Panc1 (cell line): ENCODE measurements at regions not wholly inside any gene's neighbourhood (a gene's known extent, or its start where the extent isn't known, plus 50 kb on each side); places are given as distances from the start of the nearest gene placed in this dataset.

Experiments
- ATAC-seq: fragments of 200-7000 bp; cut with Tn5 transposase; 2 replicates; pipeline ENCODE4 v1.9.1; 2020; ENCODE audit warnings: mild to moderate bottlenecking, moderate library complexity
- BruUV-seq: library from RNA; stranded (reverse); fragments of 400-500 nt; replicated peaks from 2 replicates; lab custom pipeline; 2021; lab: Mats Ljungman, UMichigan
- CTCF ChIA-PET: fragments of 300-600 bp; sonication (Branson Sonifier 250); formaldehyde crosslinking; loops from one replicate; lab custom pipeline; 2022; ENCODE audit warnings: antibody characterized with exemption; lab: Charles Lee
- POLR2A ChIA-PET: fragments of 300-600 bp; sonication (Branson Sonifier 250); formaldehyde crosslinking; loops from one replicate; lab custom pipeline; 2022; ENCODE audit warnings: antibody characterized with exemption; lab: Charles Lee
- DNase-seq: peaks from one replicate; pipeline ENCODE4 v3.0.0-alpha.2; 2010; ENCODE audit warnings: low read depth, low spot score
- H3K27ac ChIP-seq: 2 replicates; pipeline ENCODE4 v1.5.1; 2011; ENCODE audit warnings: mild to moderate bottlenecking, low read length, inconsistent platforms
- H3K27me3 ChIP-seq: fragments of 200-500 bp; sonication (Bioruptor generic); 2 replicates; pipeline ENCODE4 v1.6.0; 2014; ENCODE audit warnings: low read length, inconsistent platforms; ENCODE audit not compliant: control insufficient read depth, insufficient read depth
- H3K36me3 ChIP-seq: fragments of 200-500 bp; sonication (Bioruptor generic); 2 replicates; pipeline ENCODE4 v1.5.1; 2014; ENCODE audit warnings: inconsistent platforms, mild to moderate bottlenecking, low read length, moderate library complexity; ENCODE audit not compliant: control insufficient read depth, insufficient read depth
- H3K4me1 ChIP-seq: 2 replicates; pipeline ENCODE4 v1.5.1; 2011; ENCODE audit warnings: inconsistent platforms, mild to moderate bottlenecking, low read length, moderate library complexity; ENCODE audit not compliant: control insufficient read depth, insufficient read depth
- H3K4me3 ChIP-seq, 2 experiments: 2 replicates each; pipeline ENCODE4 v1.5.1; 2011 to 2012; ENCODE audit warnings: low read depth in 2 of 2, low read length in 2 of 2, mild to moderate bottlenecking in 2 of 2, inconsistent platforms in 1 of 2, moderate library complexity in 1 of 2
- H3K9me3 ChIP-seq: fragments of 200-500 bp; sonication (Bioruptor generic); 2 replicates; pipeline ENCODE4 v1.5.1; 2014; ENCODE audit warnings: low read depth, mild to moderate bottlenecking, inconsistent platforms, low read length, moderate library complexity; ENCODE audit not compliant: control insufficient read depth, insufficient read depth
- POLR2AphosphoS5 ChIP-seq: IDR thresholded peaks from 2 replicates; pipeline ENCODE4 v1.6.1; 2012; ENCODE audit warnings: mild to moderate bottlenecking, low read depth, low read length, moderate library complexity
- SIN3A ChIP-seq: IDR thresholded peaks from 2 replicates; pipeline ENCODE4 v1.6.1; 2012; ENCODE audit warnings: low read depth, mild to moderate bottlenecking, low read length, moderate library complexity, borderline replicate concordance; ENCODE audit not compliant: insufficient read depth
- TCF7L2 ChIP-seq: IDR thresholded peaks from 2 replicates; pipeline ENCODE4 v1.6.1; 2011; ENCODE audit warnings: mild to moderate bottlenecking, low read depth, low read length, inconsistent platforms
- in situ Hi-C: cut with HindIII; loops from 2 replicates; pipeline ENCODE4 v1.10.0; 2016; ENCODE audit warnings: low sequenced_read_pairs, low pct_unique_long_range_greater_than_20kb
- intact Hi-C: fragments of 100-400 bp; cut with micrococcal nuclease; formaldehyde crosslinking; loops from one replicate; pipeline ENCODE4 v1.10.0; 2022; ENCODE audit not compliant: unreplicated experiment
- TF ChIP-seq, protein P1 (sequence below): fragments of 450-650 bp; IDR thresholded peaks from 2 replicates; pipeline ENCODE4 v1.5.1; 2017; ENCODE audit warnings: mild to moderate bottlenecking
- TF ChIP-seq, protein P2 (sequence below), 2 experiments: IDR thresholded peaks; 2 replicates each; pipeline ENCODE4 v1.6.1; 2011 to 2012; ENCODE audit warnings: low read depth in 2 of 2, control low read depth in 1 of 2, low read length in 1 of 2, mild to moderate bottlenecking in 1 of 2, moderate library complexity in 1 of 2; ENCODE audit not compliant: insufficient read depth in 1 of 2

DNA sequence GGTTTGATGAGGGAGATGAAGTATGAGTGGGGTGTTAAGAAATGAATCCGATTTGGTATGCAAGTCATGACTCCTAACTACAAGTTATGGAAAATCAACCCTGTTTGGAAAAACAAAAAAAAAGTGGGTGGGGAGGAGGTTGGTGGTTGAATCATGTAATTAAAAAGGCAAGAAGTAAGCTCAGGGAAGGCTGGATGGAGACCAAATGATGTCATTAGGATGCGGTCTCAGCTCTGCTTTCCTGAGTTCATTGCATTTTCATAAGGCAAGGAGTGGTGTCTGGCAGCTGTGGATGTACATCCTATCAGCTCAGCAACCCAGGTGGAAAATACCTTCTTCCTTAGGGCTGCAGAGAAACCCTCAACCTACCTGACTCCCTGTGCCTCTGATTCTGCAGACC lies 60.4 kb upstream of the AKAP12 start:
- H3K4me1 ChIP-seq: no peaks in the 10 kb centered on the region
- intact Hi-C loops: no loop called here
- ChIA-PET POLR2A (interaction anchor here (0.6 kb wide), 2 partner anchors 236 to 1931 kb away, joined by 3 to 7 read pairs; no protein-coding TSS in a partner anchor), CTCF (no interaction called here)
- H3K4me3 ChIP-seq: no peak overlapping the region
- no peak overlapping the region for H3K27ac ChIP-seq
- TF ChIP-seq TCF7L2: no peak
- H3K27me3 ChIP-seq: no peaks in the 10 kb centered on the region
- H3K36me3 ChIP-seq: no peaks in the 10 kb centered on the region
- in situ Hi-C loops: no loop called here
- DNase-seq: no peak
- H3K9me3 ChIP-seq: no peaks in the 10 kb centered on the region
- ATAC-seq: no peak
- BruUV-seq: no TSS peak

DNA sequence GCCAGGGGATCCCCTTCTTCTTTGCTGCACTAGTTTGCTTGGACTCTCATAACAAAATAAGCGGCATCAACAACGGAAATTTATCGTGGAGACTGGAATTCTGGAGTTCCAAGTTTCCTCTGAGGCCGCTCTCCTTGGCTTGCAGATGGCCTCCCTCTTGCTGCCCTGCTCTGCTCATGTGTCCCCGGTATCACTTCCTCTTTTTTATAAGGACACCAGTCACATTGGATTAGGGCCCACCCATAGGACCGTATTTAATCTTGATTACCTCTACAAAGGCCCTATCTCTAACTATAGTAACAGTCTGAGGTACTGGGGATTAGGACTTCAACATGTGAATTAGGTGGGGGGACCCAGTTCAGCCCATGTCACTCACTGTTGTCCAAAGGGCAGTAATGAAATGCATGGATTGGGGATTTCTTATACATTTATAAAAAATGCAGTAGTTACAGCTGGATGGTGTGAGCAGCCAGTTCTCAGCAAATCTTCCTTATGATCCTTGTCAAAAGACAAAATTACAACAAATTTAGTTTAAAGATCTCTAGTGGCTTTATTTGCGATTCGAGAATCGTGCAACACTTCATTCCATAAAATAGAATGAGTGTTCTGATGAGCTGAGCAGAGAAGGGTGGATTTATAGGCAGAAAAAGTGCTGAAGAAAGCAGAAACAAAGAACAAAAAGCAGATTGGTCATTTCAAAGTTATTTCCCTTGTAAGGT lies 59.3 kb upstream of the AKAP12 start:
- H3K27me3 ChIP-seq: no peaks in the 10 kb centered on the region
- BruUV-seq: no TSS peak
- no peaks in the 10 kb centered on the region for H3K9me3 ChIP-seq
- intact Hi-C loops: no loop called here
- no peaks in the 10 kb centered on the region for H3K36me3 ChIP-seq
- H3K27ac ChIP-seq: no peak overlapping the region
- no peak for DNase-seq
- POLR2A ChIA-PET: no interaction called here
- CTCF ChIA-PET: interaction anchor here (0.7 kb wide), 2 partner anchors 8 to 68 kb away, joined by 3 to 16 read pairs; no protein-coding TSS in a partner anchor
- H3K4me1 ChIP-seq: no peaks in the 10 kb centered on the region
- ATAC-seq: no peak
- TF ChIP-seq, protein P1, sequence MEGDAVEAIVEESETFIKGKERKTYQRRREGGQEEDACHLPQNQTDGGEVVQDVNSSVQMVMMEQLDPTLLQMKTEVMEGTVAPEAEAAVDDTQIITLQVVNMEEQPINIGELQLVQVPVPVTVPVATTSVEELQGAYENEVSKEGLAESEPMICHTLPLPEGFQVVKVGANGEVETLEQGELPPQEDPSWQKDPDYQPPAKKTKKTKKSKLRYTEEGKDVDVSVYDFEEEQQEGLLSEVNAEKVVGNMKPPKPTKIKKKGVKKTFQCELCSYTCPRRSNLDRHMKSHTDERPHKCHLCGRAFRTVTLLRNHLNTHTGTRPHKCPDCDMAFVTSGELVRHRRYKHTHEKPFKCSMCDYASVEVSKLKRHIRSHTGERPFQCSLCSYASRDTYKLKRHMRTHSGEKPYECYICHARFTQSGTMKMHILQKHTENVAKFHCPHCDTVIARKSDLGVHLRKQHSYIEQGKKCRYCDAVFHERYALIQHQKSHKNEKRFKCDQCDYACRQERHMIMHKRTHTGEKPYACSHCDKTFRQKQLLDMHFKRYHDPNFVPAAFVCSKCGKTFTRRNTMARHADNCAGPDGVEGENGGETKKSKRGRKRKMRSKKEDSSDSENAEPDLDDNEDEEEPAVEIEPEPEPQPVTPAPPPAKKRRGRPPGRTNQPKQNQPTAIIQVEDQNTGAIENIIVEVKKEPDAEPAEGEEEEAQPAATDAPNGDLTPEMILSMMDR: no peak
- TF ChIP-seq SIN3A (no peak), POLR2AphosphoS5 (no peak), TCF7L2 (no peak)
- TF ChIP-seq, protein P2, sequence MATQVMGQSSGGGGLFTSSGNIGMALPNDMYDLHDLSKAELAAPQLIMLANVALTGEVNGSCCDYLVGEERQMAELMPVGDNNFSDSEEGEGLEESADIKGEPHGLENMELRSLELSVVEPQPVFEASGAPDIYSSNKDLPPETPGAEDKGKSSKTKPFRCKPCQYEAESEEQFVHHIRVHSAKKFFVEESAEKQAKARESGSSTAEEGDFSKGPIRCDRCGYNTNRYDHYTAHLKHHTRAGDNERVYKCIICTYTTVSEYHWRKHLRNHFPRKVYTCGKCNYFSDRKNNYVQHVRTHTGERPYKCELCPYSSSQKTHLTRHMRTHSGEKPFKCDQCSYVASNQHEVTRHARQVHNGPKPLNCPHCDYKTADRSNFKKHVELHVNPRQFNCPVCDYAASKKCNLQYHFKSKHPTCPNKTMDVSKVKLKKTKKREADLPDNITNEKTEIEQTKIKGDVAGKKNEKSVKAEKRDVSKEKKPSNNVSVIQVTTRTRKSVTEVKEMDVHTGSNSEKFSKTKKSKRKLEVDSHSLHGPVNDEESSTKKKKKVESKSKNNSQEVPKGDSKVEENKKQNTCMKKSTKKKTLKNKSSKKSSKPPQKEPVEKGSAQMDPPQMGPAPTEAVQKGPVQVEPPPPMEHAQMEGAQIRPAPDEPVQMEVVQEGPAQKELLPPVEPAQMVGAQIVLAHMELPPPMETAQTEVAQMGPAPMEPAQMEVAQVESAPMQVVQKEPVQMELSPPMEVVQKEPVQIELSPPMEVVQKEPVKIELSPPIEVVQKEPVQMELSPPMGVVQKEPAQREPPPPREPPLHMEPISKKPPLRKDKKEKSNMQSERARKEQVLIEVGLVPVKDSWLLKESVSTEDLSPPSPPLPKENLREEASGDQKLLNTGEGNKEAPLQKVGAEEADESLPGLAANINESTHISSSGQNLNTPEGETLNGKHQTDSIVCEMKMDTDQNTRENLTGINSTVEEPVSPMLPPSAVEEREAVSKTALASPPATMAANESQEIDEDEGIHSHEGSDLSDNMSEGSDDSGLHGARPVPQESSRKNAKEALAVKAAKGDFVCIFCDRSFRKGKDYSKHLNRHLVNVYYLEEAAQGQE (IDR thresholded peaks at IDR 0.05; ENCODE audit: insufficient read depth in 1 of 2, low read depth in 2 of 2, low read length in 1 of 2): no peak
- no peak overlapping the region for H3K4me3 ChIP-seq
- in situ Hi-C loops: no loop called here

DNA sequence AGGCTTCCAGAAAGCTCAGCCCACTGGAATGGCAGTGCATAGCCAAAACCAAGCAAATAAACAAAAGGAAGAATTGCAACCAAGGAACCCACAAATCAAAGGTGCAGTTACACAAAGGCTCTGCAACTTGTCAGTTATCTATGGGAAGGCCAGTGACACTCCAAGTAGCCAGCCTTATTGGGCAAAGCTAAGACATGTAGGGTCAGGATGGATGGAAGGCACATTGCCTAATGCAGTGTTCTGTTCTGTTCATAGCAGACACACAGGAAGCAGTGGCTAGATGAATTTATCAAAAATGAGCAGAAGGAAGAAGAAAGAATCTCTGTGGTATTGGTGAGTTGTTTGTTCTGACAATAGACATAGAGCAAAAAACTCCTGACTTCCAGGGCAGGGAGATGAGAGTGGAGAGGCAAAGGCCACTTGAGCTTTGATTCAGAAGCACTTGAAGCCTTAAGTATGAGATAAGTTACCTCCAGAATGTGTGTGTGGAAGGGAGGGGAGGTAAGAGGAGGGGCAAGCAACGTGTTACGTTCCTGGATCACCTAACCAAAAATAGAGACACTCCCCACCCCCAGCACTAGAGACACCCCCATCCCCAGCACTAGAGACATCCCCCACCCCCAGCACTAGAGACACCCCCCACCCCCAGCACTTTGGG lies 57.9 kb upstream of the AKAP12 start:
- in situ Hi-C loops: no loop called here

More for the DNA sequence above, 57.9 kb upstream of the AKAP12 start:
- H3K36me3 ChIP-seq: no peaks in the 10 kb centered on the region
- H3K4me1 ChIP-seq: no peaks in the 10 kb centered on the region
- H3K4me3 ChIP-seq: no peak overlapping the region
- H3K9me3 ChIP-seq: no peaks in the 10 kb centered on the region
- no peaks in the 10 kb centered on the region for H3K27me3 ChIP-seq
- intact Hi-C loops: no loop called here
- ATAC-seq (no peak), DNase-seq (no peak)
- TF ChIP-seq, protein P2 (IDR thresholded peaks at IDR 0.05; ENCODE audit: insufficient read depth in 1 of 2, low read depth in 2 of 2, low read length in 1 of 2): no peak
- TF ChIP-seq, protein P1: no peak
- no peak for TF ChIP-seq TCF7L2
- no peak for TF ChIP-seq SIN3A
- TF ChIP-seq POLR2AphosphoS5: no peak
- CTCF ChIA-PET: no interaction called here
- POLR2A ChIA-PET: no interaction called here
- no peak overlapping the region for H3K27ac ChIP-seq
- no TSS peak for BruUV-seq
